GM12874 (cell line): ENCODE measurements at regions not wholly inside any gene's neighbourhood (a gene's known extent, or its start where the extent isn't known, plus 50 kb on each side); places are given as distances from the start of the nearest gene placed in this dataset.

Experiments
- TF ChIP-seq, protein P1 (sequence below): IDR thresholded peaks from 2 replicates; pipeline ENCODE4 v1.5.1; 2011; ENCODE audit warnings: low read depth, mild to moderate bottlenecking, control low read depth, low read length, moderate library complexity; ENCODE audit not compliant: insufficient read depth

DNA sequence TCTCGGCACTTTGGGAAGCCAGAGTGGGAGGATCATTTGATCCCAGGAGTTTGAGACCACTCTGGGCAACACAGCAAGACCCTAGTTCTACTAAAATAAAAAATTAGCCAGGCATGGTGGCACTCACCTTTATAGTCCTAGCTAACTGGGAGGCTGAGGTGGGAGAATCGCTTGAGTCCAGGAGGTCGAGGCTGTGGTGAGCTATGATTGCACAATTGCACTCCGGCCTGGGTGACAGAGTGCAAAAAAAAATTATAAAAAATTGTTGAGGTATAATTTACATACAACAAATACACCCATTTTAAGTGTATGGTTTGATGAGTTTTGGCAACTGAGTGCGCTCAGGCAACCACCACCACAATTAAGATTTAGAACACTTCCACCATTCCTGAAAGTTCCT, 108.5 kb upstream of the GADD45A start:
- TF ChIP-seq, protein P1, sequence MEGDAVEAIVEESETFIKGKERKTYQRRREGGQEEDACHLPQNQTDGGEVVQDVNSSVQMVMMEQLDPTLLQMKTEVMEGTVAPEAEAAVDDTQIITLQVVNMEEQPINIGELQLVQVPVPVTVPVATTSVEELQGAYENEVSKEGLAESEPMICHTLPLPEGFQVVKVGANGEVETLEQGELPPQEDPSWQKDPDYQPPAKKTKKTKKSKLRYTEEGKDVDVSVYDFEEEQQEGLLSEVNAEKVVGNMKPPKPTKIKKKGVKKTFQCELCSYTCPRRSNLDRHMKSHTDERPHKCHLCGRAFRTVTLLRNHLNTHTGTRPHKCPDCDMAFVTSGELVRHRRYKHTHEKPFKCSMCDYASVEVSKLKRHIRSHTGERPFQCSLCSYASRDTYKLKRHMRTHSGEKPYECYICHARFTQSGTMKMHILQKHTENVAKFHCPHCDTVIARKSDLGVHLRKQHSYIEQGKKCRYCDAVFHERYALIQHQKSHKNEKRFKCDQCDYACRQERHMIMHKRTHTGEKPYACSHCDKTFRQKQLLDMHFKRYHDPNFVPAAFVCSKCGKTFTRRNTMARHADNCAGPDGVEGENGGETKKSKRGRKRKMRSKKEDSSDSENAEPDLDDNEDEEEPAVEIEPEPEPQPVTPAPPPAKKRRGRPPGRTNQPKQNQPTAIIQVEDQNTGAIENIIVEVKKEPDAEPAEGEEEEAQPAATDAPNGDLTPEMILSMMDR = no peak

DNA sequence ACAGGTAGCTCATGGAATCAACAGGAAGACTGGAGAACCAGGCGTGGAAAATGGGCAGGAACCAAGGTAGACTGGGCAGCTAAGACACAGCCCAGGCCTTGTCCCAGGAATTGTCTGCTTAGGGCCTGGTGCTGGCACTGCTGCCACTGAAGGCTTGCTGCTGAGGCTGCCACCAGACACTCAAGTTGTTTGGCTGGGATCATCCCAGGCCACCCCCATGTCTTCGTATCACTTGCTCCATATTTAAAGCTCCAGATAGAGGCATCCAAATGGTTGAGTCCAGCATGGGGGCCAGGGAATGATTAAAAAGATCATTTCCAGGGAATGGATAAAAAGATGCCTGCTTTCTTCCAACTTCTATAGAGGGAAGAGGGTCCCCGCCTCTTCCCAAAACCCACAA, 107.4 kb upstream of the GADD45A start:
- TF ChIP-seq, protein P1 = no peak

DNA sequence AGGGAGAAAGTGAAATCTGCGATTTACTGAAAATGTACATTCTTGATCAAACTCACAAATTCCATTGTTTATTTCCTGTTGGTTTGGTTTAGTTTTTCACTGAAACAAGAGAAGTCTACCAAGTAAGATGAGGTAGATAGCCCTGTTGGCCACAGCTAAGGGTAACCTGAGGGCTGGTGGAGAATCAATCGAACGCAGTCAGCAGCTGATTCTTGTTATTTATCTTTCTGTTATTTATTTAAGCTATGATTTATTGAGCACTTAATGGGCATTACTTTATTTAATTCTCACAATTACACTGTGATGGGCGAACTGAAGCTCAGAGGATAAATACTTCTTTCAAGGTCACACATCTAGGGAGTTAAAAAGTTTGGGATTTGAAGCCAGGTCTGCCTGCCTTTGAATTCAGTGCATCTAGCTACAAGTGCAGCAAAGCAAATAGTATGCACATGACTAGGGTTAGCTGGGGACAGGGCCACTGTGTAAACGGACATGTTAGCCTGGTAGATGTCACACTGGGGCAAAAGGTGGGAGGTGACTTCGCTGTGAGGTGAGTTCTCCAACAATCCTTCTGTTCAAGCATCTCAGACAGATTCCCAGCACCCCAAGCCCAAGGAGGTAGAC, 106.5 kb upstream of the GADD45A start:
- TF ChIP-seq, protein P1 = no peak

DNA sequence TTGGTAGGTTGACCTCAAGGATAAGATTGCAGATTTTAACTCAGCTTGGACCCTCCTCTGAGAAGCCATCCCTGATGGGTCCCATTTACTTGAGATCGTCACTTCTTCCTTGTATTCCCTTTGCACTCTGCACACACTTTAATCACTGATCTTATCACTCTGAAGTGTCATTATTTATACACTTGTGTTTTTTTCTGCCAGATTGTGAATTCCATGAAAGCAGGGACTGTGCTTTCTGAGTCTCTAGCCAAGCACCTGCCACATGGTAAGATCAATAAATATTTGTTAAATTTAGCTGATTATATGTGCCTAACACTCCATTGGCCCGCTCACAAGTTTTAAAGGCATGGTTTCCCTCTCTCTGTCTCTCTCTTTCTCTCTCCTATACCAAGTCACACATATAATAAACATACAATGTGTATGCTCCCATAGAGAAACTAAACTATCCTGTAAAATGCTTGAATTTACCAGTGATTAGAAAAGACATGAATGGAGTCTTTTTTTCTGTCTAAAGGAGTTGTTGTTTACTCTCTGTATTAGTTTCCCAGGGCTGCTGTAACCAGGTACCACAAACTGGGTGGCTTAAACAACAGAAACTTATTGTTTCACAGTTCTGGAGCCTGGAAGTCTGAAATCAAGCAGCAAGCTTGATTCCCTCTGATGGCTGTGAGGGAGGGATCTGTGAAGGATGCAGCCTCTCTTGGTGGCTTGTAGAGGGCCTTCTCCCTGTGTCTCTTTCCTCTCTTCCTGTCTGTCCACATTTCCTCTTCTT, 105.2 kb upstream of the GADD45A start:
- TF ChIP-seq, protein P1 = no peak

DNA sequence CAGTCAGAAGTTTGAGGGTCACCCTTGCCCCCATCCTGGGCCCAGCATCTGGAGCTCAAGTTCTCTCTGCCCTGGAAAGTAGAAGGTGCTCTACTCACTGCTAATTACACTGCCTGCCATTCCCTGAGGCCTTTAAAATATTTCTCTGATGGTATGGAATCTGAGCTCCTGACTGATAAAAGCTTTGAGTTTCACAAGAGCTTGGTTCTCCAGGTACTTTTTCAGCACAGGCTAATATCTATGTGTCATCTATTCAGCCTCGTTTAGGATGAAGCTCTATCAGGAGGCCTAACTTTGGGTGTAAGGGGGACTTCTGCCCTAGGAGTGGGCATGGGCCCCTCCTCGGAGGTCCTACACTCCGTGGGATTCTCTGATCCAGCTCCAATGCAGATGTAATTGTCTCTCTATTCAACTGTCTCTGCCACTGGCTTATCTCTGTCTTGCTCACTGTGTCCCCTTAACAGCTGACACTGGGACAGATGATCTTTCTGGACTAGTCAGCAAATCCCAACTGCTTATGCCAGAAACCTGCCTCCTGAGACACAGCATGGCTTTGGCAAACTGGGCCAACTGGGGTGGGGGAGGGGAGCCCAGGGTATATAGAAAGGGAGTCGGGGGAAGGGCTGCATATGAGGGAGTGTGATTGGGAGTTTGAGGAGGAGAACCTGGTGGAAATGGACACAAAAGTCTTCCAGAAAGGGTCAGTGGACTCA, 104.2 kb upstream of the GADD45A start:
- TF ChIP-seq, protein P1 = no peak

DNA sequence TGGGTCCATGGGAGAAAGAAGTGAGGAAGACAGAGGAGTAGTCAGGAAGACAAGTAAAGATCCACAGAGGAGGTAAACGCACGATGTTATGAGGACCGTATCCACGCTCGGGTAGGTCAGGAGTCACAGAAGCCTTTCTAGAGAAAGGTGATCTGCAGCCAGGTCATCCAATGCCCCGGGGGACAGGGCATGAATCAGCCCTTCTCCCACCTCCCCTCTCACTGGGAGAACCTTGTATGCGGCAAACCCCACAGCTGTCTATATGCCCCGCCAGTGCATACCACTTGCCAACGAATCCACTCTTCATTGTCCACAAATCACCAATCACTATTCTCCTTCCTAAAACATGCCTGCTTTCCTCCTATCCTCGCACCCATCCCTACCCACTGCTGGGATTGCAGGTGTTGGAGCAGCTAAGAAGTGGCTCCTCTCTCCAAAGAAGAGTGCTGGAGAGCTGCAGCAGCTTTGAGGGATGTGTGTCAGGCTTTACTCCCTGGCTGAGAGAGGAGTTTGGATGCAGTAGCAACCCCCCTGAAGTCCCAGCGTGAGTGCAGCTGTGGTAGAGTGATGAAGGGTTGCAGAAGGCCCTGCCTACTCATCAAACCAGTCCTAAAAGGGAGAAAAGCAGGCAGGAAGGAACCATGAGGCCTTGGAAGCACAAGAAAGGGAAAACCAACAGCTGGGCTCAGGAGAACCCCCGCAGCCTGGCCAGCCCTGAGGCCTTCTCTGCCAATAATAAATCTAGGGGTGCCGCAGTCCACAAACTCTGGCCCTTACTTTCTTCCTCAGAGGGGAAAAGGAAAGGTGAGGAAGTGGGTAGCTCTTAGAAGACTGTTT, 102.2 kb upstream of the GADD45A start:
- TF ChIP-seq, protein P1 = no peak
